GM19023 (cell line): ENCODE measurements at regions not wholly inside any gene's neighbourhood (a gene's known extent, or its start where the extent isn't known, plus 50 kb on each side); places are given as distances from the start of the nearest gene placed in this dataset.
"Not testable (repeated sequence)": the region's sequence is repeated elsewhere in the genome, so short reads cannot be mapped to it uniquely, and the experiment has no call there.

ENCODE experiments used
- ATAC-seq: cut with Tn5 transposase; IDR thresholded peaks from one replicate; pipeline ENCODE4 v1.9.1; 2021; ENCODE audit warnings: mild to moderate bottlenecking, moderate library complexity; ENCODE audit not compliant: unreplicated experiment

- ATAC-seq, result no peak
Observed at GRCh38 chr21:28160378-28160777, 832.3 kb downstream of the LTN1 start.

DNA sequence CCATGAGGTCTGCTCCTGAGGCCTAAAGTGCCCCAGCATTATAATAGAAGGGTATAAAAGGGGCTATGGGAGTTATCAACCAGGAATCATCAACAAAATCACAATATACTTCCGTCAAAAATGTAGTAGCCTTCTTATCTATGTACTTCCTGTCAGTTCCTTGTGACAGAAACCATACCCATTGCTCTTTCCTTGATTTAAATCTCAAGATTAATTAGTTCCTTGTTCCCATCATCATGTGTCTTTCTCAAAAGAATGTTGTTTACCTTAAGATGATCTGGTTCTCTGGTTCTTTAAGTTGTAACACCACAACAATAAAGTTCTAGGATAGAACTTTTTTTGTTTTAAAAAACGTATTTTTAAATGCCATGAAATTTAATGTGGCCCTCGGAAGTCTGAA, 833.3 kb downstream of the LTN1 start:
- no peak for ATAC-seq

GRCh38 chr21:28156590-28156989, 836.1 kb downstream of the LTN1 start:
- ATAC-seq, result no peak

GRCh38 chr21:28154121-28154520, 838.6 kb downstream of the LTN1 start:
- no peak for ATAC-seq

DNA sequence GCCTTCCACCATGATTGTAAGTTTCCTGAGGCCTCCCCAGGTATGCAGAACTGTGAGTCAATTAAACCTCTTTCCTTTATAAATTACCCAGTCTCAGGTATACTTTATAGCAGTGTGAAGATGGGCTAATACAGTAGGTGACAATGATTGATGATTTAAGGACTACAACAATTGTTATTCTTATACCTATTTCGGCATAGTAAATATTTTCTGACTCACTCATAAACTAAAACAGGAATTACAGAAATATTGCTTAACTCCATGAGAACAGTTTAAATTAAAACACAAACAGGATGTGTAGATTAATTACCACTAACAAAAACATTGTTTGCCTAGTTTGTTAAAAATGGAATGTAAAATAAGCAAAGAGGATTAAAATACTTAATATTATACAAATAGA, 839.9 kb downstream of the LTN1 start:
- no peak for ATAC-seq

GRCh38 chr21:28151758-28152157, 840.9 kb downstream of the LTN1 start:
- ATAC-seq, result no peak

- no peak for ATAC-seq
Observed at GRCh38 chr21:28150778-28151177, 841.9 kb downstream of the LTN1 start.

DNA sequence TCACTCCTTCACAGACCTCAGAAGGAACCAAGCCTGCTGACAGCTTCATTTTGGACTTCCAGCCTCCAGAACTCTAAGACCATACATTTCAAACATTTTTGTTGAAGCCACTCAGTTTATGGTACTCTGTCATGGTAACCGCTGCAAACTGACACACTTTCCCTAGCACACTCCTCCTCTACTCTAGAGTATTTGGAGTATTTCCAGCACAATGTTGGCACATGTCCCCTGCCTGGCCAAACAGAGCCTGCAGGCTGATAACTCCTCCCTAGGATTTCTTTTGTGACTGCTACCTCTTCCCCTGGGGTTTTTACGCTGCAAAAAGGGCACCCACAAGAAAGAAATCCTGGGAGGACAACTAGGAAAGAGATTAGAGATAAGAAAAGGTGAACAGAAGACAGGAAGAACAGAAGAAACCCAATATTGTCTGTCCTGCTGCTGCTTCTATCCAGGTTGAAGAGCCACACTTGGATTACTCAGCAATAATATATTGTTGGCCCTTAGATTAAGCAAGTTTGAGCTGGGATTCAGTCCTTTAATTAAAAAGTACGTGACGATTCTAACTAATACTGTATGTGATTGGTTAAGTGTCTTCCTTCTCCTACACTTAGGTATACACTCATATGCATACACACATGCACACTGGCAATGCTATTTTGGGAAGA, 844.1 kb downstream of the LTN1 start:
- ATAC-seq, result no peak

- ATAC-seq, result no peak
Observed at GRCh38 chr21:28144653-28145052, 848.0 kb downstream of the LTN1 start.

- ATAC-seq, result no peak
Observed at GRCh38 chr21:28144089-28144488, 848.6 kb downstream of the LTN1 start.

- ATAC-seq, result no peak
Observed at GRCh38 chr21:28142697-28143096, 850.0 kb downstream of the LTN1 start.

GRCh38 chr21:28138272-28138671, 854.4 kb downstream of the LTN1 start:
- no peak for ATAC-seq

- ATAC-seq, result no peak
Observed at GRCh38 chr21:28136656-28137255, 855.9 kb downstream of the LTN1 start.

DNA sequence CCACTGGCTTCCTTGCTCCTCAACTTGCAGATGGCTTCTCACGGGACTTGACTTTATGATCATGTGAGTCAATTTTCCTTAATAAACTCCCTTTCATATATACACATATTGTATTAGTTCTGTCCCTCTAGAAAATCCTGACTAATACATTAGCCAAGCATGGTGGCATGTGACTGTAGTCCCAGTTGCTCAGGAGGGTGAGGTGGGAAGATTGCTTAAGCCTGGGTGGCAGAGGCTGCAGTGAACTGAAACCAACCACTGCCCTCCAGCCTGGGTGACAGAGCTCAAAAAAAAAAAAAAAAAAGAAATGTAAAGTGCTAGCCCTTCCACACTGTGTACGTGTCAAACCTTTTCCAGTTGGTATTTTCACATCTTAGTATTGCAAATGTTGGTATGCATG, 857.0 kb downstream of the LTN1 start:
- no peak for ATAC-seq

- ATAC-seq, result no peak
Observed at GRCh38 chr21:28133116-28133515, 859.6 kb downstream of the LTN1 start.

DNA sequence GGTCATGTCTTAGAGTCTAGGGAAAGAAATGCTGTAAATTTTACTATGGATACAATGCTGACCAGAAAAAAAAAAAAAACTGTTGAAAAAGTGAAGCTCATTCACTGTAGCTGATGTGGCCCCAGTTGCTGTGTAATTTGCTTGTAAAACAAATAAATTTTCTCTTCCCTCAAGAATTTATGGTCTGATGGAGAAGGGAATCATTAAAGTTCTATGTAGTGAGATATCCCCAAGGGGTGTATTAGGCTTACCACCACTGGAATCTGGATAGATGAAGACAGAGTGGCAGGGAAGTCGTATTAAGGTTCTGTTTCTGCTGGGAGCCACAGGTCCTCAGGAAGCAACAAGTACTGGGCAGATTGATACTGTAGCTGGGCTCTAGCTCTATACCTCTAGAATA, 860.0 kb downstream of the LTN1 start:
- no peak for ATAC-seq

DNA sequence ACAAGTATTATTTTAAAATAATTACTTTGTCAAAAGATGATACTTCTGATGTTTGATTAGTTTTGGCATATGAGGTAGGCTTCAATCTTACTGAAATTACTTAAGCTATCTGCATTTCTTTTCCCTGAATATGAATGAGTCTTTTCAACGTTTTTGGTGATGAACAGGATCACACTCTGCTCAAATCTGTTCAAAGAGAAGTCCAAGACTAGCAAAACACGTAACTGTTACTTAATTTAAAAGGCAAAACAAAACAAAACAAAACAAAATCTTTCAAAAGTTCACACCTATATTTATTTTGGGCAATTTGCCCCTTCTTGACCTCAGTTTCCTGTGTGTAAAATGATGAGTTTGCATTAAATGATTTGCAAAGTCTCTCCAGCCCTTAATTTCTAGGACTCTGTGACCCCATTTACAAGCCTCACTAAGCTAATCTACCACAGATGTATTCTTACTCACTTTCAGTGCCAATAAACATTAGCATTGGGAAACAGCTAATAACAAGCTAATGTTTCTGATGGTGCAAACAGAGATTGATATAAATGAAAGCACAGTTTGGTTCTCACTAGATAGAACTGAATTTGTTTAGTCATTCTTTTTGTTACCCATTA, 865.4 kb downstream of the LTN1 start:
- ATAC-seq, result no peak

GRCh38 chr21:28126521-28127174, 866.0 kb downstream of the LTN1 start:
- no peak for ATAC-seq

- ATAC-seq, result no peak
Observed at GRCh38 chr21:28124541-28124940, 868.1 kb downstream of the LTN1 start.

DNA sequence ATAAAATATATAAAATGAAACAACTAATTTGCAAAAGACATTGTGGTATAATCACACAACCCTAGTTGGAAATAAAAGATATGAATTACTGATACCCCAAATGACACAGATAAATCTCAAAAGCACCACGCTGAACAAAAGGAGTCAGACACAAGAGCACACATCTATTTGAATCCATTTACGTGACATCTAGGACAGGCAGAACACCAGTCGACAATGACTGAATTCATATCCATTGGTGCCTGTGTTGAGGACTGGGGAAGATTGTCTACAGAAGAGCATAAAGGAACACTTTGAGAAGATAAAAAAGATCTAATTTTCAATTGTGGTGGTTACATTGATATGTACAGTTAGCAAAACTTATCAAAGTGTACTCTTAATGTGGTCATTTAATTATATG, 874.1 kb downstream of the LTN1 start:
- ATAC-seq, result no peak

DNA sequence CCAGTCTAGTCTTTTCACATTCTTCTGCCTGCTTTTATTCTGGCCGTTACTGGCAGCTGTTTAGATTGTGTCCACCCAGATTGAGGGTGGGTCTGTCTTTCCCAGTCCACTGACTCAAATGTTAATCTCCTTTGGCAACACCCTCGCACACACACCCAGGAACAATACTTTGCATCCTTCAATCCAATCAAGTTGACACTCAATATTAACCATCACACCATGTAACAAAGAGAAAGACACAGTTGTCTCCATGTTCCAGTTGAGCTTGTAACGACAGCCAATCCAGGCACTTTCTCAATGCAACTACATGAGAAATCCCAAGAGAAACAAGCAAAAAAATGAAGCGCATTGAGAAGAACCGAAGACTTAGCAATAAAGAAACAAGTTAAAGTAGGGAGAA, 877.7 kb downstream of the LTN1 start:
- ATAC-seq, result not testable (repeated sequence)

- ATAC-seq, result no peak
Observed at GRCh38 chr21:28113718-28114117, 879.0 kb downstream of the LTN1 start.
